ENCODE measurements at regions not wholly inside any gene's neighbourhood (a gene's known extent, or its start where the extent isn't known, plus 50 kb on each side); places are given as distances from the start of the nearest gene placed in this dataset.

GRCh38 chr5:133846478-133847226 is 121.8 kb downstream of the C5orf15 start:
- TF ChIP-seq POLR2A (IDR thresholded peaks at IDR 0.05) (no peak), CTCF (IDR thresholded peaks at IDR 0.05) (no peak), POLR2AphosphoS5 (IDR thresholded peaks at IDR 0.05) (no peak)

Data from prostate gland (tissue), 2 donors.